K562 (cell line): ENCODE measurements at regions not wholly inside any gene's neighbourhood (a gene's known extent, or its start where the extent isn't known, plus 50 kb on each side); places are given as distances from the start of the nearest gene placed in this dataset.

Experiments
- DPF2 ChIP-seq: fragments of 450-650 bp; IDR thresholded peaks from 2 replicates; pipeline ENCODE4 v1.6.1; 2016
- KAT8 ChIP-seq: fragments of 450-650 bp; IDR thresholded peaks from 2 replicates; pipeline ENCODE4 v1.6.1; 2016; ENCODE audit warnings: low read depth, mild to moderate bottlenecking
- KDM1A ChIP-seq, 2 experiments: fragments of 450-650 bp; IDR thresholded peaks; 2 replicates each; pipeline ENCODE4 v1.6.1; 2016; ENCODE audit warnings: mild to moderate bottlenecking in 2 of 2
- NFIC ChIP-seq: fragments of 450-650 bp; IDR thresholded peaks from 2 replicates; pipeline ENCODE4 v1.6.1; 2017; ENCODE audit warnings: mild to moderate bottlenecking, inconsistent platforms
- RFX5 ChIP-seq: IDR thresholded peaks from 2 replicates; pipeline ENCODE4 v1.6.1; 2011; ENCODE audit warnings: low read depth, mild to moderate bottlenecking, improper control_type of control experiment, low read length
- TAF1 ChIP-seq: IDR thresholded peaks from 2 replicates; pipeline ENCODE4 v1.6.1; 2011; ENCODE audit warnings: mild to moderate bottlenecking, low read length, moderate library complexity; ENCODE audit not compliant: insufficient read depth, control insufficient read depth, severe bottlenecking; ENCODE audit errors: extremely low read depth
- TBP ChIP-seq: optimal IDR thresholded peaks from 2 replicates; pipeline ENCODE3; 2011; ENCODE audit warnings: low read depth, low read length, improper control_type of control experiment
- TGIF2 ChIP-seq: sonication (generic); formaldehyde crosslinking; IDR thresholded peaks from 2 replicates; pipeline ENCODE4 v1.8.1; 2022; ENCODE audit warnings: mild to moderate bottlenecking, missing genetic modification reagents, moderate library complexity
- ZC3H4 ChIP-seq: sonication (generic); formaldehyde crosslinking; IDR thresholded peaks from 2 replicates; pipeline ENCODE4 v1.9.0; 2021; ENCODE audit warnings: missing genetic modification reagents, borderline replicate concordance
- ZNF449 ChIP-seq: fragments of 250-450 bp; sonication (Bioruptor Pico); IDR thresholded peaks from 2 replicates; pipeline ENCODE4 v1.8.0; 2022; ENCODE audit warnings: moderate library complexity, mild to moderate bottlenecking, inconsistent platforms
- ZNF780A ChIP-seq: fragments of 250-450 bp; sonication (Bioruptor Pico); IDR thresholded peaks from 2 replicates; pipeline ENCODE4 v1.5.0; 2021; ENCODE audit warnings: mild to moderate bottlenecking
- TF ChIP-seq, protein P1 (sequence below): sonication (generic); formaldehyde crosslinking; IDR thresholded peaks from 2 replicates; pipeline ENCODE4 v1.4.0; 2020; ENCODE audit warnings: mild to moderate bottlenecking, missing genetic modification reagents
- TF ChIP-seq, protein P2 (sequence below): fragments of 450-650 bp; formaldehyde crosslinking; IDR thresholded peaks from 2 replicates; pipeline ENCODE4 v1.4.0; 2022; ENCODE audit warnings: missing genetic modification characterization
- TF ChIP-seq, protein P3 (sequence below), 3 experiments: IDR thresholded peaks in 2 of 3; conservative IDR thresholded peaks in 1 of 3; 2 replicates each; pipeline ENCODE4 v1.5.1; 2011 to 2012; ENCODE audit warnings: low read length in 3 of 3, mild to moderate bottlenecking in 3 of 3, control low read depth in 2 of 3, improper control_type of control experiment in 1 of 3, inconsistent platforms in 1 of 3, low read depth in 1 of 3, mixed read lengths in 1 of 3, moderate library complexity in 1 of 3; ENCODE audit not compliant: insufficient read depth in 2 of 3

GRCh38 chr1:8204826-8205225 is 113.1 kb upstream of the SLC45A1 start:
- TF ChIP-seq, protein P1, sequence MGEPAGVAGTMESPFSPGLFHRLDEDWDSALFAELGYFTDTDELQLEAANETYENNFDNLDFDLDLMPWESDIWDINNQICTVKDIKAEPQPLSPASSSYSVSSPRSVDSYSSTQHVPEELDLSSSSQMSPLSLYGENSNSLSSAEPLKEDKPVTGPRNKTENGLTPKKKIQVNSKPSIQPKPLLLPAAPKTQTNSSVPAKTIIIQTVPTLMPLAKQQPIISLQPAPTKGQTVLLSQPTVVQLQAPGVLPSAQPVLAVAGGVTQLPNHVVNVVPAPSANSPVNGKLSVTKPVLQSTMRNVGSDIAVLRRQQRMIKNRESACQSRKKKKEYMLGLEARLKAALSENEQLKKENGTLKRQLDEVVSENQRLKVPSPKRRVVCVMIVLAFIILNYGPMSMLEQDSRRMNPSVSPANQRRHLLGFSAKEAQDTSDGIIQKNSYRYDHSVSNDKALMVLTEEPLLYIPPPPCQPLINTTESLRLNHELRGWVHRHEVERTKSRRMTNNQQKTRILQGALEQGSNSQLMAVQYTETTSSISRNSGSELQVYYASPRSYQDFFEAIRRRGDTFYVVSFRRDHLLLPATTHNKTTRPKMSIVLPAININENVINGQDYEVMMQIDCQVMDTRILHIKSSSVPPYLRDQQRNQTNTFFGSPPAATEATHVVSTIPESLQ = no peak
- no peak for TF ChIP-seq KDM1A (IDR thresholded peaks at IDR 0.05)
- no peak for TF ChIP-seq ZNF449 (CRISPR knock-in tag)
- TF ChIP-seq TAF1 = no peak
- TF ChIP-seq DPF2 = no peak
- no peak for TF ChIP-seq RFX5
- TF ChIP-seq, protein P2, sequence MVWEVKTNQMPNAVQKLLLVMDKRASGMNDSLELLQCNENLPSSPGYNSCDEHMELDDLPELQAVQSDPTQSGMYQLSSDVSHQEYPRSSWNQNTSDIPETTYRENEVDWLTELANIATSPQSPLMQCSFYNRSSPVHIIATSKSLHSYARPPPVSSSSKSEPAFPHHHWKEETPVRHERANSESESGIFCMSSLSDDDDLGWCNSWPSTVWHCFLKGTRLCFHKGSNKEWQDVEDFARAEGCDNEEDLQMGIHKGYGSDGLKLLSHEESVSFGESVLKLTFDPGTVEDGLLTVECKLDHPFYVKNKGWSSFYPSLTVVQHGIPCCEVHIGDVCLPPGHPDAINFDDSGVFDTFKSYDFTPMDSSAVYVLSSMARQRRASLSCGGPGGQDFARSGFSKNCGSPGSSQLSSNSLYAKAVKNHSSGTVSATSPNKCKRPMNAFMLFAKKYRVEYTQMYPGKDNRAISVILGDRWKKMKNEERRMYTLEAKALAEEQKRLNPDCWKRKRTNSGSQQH = no peak
- no peak for TF ChIP-seq ZNF780A (CRISPR knock-in tag)
- TF ChIP-seq, protein P3, sequence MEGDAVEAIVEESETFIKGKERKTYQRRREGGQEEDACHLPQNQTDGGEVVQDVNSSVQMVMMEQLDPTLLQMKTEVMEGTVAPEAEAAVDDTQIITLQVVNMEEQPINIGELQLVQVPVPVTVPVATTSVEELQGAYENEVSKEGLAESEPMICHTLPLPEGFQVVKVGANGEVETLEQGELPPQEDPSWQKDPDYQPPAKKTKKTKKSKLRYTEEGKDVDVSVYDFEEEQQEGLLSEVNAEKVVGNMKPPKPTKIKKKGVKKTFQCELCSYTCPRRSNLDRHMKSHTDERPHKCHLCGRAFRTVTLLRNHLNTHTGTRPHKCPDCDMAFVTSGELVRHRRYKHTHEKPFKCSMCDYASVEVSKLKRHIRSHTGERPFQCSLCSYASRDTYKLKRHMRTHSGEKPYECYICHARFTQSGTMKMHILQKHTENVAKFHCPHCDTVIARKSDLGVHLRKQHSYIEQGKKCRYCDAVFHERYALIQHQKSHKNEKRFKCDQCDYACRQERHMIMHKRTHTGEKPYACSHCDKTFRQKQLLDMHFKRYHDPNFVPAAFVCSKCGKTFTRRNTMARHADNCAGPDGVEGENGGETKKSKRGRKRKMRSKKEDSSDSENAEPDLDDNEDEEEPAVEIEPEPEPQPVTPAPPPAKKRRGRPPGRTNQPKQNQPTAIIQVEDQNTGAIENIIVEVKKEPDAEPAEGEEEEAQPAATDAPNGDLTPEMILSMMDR (IDR thresholded peaks at IDR 0.05 in 2 of 3, conservative IDR thresholded peaks at IDR 0.05 in 1 of 3; ENCODE audit: insufficient read depth in 2 of 3, low read depth in 1 of 3, low read length in 3 of 3) = no peak
- no peak for TF ChIP-seq NFIC
- TF ChIP-seq ZC3H4 (CRISPR knock-in tag) = no peak
- no peak for TF ChIP-seq TGIF2
- TF ChIP-seq TBP = no peak
- TF ChIP-seq KAT8 = no peak
